Stimulated activated CD4-positive, alpha-beta T cell treated with anti-CD3 and anti-CD28 coated beads, TNF-alpha, amount 100 ng/mL, for 48 hours (primary cell): ENCODE measurements at regions not wholly inside any gene's neighbourhood (a gene's known extent, or its start where the extent isn't known, plus 50 kb on each side); places are given as distances from the start of the nearest gene placed in this dataset.

Experiments used
- DNase-seq, 3 donors: peaks; one replicate each; pipeline ENCODE4 v3.0.0-alpha.2; 2020; ENCODE audit warnings: low read depth in 3 of 3

DNA sequence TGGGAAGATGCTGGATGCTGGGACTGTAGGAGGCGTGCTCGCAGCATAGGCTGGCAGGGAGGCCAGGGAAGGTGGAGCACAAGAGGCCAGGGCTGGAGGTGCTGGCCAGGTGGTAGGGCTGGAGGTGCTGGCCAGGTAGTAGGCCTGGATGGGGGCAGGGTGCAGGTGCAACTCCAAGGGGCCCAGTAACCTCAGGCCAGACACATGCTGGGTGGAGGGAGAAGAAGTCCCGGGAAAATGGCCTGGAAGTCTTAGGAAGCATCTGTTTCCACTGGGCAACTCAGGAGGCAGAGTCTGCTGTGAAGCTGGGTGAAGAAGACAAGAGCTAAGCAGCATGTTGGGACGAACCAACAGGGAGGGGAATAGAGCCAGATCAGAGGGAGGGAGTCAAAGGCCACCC, 665.2 kb downstream of the BCL11B start:
- DNase-seq: no peak

DNA sequence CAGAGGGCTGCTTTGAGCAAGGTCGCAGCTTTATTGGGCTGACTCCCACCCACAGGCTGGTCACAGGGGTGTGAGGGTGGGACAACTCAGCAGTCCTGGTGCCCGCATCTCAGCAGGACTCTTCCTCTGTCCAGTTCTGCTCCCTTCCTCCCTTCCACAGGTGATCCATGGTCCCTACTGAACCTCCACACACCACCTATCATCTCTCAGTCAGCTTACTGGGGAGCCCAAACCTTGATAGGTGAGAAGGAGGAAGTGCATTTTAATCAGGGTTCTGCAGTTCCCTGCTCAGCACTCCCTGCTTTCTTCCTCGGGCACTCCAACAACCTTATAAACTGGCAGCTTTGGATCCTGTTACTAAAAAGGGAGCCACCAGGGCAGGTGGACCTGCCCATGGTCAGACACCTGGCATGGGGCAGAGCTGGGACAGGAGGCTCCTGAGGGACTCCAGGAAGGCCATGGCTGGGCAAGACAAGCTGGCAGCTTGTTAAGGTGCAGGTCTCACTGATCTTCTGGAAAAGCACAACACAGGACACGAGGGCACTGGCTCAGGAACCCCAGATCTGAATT, 664.6 kb downstream of the BCL11B start:
- DNase-seq: no peak

DNA sequence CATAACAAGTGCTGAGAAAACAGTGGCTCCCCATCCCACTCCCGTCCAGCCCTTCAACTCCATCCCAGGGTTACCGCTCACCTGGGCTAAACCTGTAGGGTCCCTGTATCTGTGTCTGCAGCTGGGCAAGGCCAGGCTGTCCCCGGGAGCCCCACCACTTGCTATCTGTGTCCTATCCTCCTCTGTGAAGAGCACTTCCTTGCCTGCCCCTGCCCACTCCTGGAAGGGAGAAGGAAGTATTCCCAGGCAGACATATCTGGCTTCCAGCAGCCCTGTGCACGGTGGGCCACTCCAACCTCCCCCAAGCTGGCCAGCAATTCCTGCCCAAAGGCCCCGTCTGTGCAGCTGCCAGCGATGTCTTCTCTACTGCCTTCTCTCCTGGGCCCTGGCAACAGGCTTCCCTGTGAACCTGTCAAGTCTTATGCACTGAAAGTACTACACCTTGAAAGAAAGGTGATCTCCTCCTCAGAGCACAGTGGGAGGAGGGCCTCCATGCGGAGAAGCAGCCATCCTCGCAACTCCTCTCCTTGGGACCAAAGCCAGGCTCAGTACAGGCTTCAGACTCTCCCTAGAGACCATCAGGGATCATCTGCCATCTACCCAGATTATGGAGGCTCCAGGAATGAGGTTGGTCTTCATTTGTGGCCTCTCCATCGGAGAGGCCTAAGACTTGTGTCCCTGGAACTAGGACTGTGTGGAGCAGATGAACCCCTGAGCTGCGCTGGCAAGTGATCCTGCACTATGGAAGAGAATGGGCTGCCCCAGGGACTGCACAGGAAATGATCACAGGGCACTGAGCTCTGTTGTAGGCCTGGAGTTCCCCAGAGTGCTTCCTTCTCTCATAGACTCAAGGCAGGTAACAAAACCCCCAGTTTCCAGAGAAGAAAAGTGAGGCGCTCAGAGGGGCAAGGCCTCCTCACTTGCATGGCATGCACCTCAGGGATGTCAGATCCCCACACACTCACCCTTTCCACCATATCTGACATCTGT, 663.6 kb downstream of the BCL11B start:
- DNase-seq: peak in 1 of 3 donors; percentile 12

DNA sequence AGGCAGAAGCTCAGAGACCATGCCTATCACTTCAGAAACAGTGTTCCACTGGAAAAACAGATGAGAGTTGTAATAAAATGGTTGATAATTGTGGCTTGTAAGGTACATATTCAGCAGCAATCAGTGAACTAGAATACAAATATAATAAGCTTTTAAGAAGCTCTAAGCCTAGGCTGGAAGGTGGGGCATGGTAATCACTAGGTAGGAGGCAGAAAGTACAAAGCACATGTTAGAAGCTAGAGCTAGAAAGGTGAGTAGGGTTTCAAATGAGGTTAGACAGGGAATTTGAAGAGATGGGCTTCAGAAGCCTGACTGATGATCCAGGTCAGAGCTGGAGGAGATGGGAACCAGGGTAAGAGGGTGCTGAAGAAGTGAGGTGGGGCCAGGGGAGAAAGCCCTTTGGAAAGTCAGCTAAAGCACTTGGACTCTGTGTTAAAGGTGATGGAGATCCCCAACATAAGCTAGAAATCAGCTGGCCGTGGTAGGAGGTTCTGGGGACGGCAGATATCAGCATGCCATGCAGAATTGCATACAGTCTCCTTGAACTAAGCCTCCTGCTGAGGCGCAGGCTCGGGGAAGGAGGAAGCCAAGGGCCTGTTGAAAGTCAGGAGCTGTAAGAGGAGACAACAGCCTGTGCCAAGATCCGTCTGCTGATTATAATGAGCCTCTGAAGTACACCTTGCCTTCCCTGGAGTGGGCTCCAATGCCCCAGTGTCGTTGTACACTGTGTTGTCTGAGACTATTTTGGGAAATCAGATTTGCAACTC, 659.4 kb downstream of the BCL11B start:
- DNase-seq: no peak

DNA sequence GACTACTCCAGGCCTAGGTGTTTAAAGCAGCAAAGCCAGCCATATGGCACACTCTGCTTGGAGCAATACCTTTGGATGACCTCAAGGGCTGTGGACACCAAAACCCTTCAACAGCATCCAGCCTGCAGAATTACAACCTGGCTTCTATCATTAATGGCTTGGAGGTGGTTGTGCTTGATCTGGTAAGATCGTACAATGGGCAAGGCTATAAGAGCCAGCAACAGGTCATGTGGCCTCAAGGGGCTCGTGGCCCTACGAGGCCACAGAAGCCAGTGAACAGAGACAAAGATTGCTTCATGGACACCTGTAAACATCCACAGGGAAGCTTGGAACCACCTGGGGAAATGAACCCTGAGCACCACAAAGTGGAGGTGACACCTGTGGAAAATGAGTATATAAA, 657.3 kb downstream of the BCL11B start:
- no peak for DNase-seq

DNA sequence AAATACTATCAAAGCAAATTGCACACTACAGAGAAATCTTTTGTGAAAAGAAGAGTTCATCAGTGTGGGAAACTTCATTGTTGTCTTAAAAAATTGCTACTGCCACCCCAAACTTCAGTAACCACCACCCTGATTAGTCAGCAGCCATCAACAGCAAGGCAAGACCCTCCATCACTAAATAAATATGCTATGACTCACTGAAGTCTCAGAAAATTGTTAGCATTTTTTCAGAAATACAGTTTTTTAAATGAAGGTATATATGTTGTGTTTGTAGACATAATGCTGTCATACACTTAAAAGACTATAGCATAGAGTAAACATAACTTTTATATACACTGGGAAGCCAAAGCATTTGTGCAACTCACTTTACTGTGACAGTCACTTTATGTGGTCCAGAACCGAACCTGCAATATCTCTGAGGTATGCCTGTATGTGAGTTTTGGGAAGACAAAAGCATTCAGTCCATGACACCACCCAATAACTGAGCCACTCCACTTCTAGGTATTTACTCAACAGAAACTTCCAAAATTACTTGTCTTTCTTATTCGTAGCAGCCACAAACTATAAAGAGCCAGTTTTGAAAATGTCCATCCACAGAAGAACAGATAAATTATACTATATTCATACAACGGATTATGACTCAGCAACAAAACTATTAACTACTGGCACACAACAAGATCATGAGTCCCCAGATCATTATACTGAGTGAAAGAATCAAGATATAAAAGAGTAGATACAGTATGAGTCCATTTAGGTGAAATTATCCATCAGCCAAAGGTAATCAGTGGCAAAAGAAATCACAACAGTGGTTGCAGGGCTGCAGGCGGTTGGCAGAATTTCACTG, 649.6 kb downstream of the BCL11B start:
- no peak for DNase-seq

DNA sequence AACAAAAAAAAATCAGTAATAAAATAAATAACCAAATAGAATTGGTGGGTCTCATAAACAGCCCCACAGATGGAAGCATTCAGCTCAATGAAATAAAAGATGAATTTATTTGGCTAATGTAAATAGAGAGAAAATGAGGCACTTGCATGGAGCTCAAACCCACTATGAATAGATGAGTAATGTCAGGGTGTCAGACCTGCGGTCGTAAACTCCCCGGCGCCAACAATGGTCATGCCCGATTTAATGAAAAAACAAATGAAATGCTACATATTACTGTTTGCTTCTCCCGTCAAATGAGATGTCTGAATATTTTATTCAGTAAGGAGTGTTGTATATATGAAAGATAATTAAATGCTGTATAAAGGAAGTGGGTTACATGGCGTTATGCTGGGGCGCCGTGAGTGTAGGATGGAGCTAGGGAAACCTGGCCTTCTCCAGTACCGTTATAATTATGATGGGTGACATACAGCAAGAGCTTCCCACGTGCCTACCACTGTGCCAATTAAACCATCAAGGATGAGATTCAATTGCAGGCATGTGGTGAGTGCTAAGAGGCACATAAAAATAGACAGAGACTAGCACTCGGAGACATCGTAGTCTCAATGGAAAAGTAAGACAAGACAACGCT, 648.1 kb downstream of the BCL11B start:
- no peak for DNase-seq

DNA sequence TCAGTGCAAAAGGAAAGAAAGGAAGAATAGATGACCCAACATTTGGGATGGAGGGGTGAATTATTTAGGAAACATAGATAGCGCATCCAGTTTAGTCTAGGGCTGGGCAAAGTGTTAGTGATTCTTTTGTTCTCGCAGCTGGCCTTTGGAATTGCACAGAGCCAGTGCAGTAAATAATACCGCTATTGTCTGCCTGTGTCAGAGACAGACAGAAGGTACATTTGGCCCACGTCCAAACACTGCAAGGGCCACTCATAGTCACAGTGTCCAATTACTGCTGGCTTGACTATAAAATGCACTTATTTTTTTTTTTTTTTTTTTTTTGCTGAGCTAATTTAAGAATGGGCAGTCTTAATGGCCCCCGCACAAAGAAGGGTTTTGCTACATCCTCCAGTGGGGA, 638.6 kb downstream of the BCL11B start:
- DNase-seq: no peak

DNA sequence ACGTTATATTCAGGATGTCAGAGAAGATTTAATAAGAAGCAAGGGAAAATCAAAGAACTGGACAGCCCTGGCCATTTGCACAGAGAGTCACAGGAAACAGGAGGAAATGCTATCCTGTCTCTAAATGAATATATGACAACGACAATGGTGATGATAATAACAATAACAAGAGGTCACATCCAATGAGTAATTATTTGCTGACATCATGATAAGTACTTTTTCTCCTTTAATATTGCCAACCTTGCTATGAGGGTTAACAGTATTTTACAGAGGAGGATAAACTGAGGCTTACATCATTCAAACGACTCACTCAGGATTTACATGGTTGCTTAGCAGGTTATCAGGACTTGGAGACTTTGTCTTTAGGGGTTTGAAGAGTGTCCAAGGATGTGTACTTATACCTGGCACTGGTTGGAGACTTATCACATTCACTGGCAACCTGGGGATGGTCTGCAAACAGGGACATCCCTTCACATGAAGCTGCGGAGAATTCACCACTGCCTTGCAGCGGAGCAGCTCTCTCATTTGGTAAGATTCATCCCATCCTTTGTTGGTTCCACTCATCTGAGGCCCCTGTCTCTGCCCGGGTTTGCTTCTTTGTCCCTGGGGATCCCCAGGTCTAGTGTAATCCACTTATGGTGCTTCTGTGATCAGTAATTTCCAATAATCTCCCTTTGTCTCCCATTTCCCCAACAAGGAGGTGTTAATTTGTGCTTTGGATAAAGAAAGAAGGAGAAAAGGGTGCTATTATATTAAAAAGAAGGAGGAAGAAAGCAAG, 637.8 kb downstream of the BCL11B start:
- DNase-seq: no peak

DNA sequence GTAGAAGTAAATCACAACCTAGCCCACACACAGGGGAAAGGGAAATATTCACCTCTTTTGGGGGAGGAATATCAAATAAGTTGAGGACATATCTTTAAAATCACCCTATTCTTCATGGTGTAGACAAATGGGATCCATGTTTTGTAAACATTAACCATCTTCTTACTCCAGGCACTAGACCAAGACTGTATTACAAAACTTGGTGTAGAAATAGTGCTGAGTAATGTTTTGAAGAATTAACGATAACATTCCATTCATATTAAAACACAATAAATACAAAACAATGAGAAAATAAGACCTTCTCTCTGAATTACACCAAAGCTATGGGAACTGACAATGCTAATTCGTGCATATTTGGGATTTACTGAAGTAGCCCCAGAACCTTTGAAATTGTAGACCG, 633.6 kb downstream of the BCL11B start:
- no peak for DNase-seq

DNA sequence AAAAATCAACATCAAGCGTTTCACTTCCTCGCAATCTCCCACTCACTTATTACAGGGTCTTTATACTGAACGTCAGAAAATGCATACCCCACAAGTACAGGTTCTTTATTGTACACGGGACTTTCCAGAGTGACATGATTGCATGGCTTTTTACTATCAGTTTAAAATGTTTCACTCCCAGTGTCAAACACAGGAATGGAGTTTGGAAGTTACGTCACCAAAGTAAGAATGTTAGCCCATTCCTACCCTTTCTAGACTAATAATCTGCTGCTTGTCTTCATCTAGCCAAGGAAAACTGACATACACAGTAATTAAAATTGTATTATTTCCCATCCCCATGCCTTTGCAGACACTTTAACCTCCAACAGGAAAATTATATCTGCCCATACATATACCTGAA, 624.2 kb downstream of the BCL11B start:
- DNase-seq: no peak

DNA sequence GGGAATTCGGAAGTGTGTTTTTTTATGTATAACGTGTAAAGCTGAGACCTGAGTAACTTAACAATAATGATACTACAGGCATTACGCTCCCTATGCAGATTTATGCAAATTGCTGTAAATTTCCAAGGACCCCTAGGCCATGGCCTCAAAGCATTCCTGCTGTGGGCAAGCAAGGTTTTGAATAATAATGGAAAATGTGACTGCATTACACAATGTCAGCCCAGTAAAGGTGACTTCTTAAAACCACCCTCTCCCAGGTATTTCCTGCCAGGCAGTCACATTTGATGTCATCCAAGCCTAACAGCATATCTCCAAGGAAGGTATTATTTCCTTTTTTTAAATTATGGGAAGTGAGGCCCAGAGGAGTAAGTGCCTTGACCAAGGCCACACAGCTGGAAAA, 621.0 kb downstream of the BCL11B start:
- no peak for DNase-seq

DNA sequence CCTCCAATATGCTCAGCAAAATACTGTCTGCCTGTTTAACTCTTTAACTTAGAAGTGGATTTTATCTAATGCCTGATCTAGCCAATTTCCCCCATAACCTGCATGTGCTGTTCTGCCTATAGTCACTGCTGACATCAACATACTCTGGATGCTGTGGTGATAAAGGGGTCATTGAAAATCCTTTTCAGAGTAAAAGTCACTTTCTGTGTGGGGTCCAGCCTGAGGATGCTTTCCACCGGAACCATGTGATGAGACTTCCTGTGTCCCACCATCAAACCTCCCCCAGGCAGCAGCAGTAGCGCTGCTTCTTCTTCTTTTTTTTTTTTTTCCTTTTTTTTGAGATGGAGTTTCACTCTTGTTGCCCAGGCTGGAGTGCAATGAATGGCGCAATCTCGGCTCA, 607.0 kb downstream of the BCL11B start:
- DNase-seq: no peak

DNA sequence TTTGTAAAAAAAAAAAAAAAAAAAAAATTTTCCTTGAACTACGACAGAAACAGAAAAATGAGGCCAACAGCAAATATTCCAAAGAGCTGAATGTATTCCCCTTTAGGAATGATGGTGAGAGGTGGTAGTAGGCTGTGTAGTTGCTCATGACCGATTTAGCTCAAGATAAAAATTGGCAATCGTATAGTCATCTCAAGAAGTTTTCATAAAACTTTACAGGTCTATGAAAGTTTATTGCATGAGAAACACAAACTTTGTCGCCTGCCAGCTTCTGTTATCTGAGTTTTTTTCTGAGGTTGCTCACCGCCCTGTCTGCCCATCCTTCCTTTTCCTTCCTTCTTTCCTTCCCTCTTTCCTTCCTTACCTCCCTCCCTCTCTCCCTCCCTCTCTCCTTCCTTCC, 605.5 kb downstream of the BCL11B start:
- DNase-seq: no peak

DNA sequence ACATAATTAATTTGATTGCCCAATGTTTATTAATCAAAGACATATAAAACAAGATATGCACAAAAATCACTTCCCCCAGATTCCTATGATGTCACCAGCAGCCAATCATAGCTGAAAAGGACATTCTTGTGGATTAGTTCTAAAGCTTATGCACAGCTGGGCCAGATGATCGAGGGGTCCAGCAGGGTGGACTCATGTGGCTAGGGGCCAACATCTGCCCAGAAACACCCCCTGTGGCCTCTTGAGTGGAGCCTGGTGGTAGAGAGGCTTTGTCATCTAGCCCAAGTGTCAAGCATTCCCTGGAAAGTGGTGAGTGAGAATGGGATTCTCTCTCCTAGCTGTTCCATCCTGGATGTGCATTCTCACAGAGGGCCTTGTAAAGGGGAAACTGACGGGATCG, 590.0 kb downstream of the BCL11B start:
- DNase-seq: no peak

DNA sequence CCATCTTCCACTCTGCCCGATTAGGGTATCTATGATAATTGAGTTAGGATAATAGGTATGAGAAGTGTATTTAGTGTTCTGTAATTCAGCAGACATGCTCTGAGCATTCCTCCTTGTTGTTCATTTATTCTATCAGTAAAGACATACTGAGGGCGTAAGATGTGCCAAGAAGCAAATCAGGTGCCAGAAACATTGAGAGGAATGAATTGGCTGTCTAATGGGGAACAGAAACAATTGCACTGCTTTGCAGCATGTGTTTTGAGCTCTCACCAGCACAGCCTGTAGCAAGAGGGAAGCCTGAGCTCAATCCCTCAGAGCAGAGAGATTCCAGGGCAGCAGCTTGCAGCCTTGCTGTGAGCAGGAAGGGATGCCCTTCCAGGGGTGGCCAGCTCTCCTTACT, 589.3 kb downstream of the BCL11B start:
- DNase-seq: no peak

DNA sequence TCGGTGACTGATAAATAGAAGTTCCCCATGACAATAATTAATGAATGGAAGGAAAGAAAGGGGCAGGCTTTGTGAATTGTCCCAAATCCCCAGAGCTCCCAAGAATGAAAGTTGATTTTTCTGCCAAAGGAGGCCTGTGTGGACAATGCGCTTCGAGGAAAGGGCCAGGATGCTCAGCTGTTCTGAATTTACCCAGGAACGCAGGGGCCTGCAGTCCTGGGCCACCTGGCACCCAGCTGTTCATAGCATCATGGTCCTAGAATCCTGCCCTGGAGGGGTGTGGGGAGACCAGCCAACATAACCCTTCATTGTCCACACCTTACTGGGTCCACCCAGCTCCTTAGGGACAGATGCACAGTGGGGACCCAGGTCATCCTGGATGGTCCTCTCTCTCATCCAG, 587.5 kb downstream of the BCL11B start:
- no peak for DNase-seq

DNA sequence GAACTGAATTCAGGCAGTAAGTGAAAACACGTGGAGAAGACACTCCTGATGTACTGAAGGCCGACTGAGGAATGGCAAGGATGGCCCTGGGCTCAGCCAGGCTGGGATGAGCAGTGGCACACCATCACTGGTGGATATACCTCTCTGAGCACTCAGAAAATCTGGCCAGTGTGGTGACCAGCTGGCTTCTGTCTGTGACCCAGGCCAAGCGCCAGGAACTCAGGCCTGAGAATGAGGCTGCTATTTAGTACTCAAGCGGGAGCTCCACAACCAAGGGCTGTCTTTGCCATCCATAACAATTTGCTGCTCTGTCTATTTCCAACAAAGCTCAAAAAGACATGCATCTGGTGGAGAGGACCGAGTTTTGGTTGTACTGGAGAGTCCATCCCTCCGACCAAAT, 586.3 kb downstream of the BCL11B start:
- DNase-seq: no peak

DNA sequence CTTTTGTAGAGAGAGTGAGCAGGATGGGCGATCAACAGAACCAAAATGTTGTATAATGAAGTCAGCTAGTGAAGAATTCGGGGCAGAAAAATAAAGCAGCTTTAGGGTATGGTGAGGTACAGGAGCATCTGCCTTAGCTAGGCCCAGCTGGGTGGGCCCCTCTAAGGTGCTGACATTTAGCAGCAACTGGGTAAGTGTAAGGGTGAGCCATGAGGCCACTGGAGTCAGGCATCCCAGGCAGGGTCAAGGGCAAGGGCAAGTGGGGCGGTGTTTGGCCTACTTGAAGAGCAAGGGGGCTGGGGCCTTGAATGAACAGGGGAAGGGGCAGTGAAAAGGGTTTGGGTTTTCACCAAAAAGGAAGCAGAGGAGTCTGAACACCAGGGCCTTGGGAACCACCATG, 583.6 kb downstream of the BCL11B start:
- DNase-seq: no peak

DNA sequence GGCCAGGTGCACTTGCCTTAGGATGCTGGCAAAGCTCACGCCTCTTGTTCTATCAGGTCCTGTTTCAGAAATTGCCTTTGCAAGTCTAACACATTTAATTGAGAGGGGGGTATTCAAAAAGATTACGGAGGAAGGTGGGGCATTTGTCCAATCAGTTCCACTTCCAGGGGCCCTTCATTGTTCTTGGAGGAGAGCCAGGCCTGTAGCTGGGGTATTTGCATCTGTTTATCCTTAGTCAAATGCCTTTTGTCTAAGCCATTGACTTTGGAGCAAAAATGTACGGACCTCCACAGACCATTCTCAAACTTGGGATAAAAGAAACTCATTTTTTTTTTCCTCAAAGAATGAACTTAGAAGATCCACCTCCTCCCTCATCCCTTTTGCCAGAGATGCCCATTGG, 582.0 kb downstream of the BCL11B start:
- DNase-seq: no peak
